ENCODE measurements at regions not wholly inside any gene's neighbourhood (a gene's known extent, or its start where the extent isn't known, plus 50 kb on each side); places are given as distances from the start of the nearest gene placed in this dataset.
"Not testable (repeated sequence)": the region's sequence is repeated elsewhere in the genome, so short reads cannot be mapped to it uniquely, and the experiment has no call there.

DNA sequence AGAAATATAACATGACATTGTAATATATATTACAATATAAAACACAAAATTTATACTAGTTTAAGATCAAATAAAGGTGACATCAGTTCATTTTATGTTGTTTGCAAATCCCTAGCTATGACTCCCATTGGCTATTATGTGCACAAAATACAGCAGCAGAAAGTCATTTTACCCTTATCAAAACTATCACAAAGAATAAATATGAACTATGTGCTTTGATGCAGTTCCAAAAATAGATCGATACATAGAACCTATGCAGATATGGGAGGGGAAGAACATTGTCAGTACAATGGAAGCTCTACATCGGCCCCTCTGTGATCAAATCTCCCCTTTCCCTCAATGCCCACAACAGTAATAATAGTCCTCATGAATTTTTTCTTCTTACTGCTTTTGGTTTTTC, 1038.1 kb upstream of the PCDH20 start:
- DNase-seq (ENCODE audit: low spot score) = no peak
- intact Hi-C loops (cut with DNase I) = no loop called here

DNA sequence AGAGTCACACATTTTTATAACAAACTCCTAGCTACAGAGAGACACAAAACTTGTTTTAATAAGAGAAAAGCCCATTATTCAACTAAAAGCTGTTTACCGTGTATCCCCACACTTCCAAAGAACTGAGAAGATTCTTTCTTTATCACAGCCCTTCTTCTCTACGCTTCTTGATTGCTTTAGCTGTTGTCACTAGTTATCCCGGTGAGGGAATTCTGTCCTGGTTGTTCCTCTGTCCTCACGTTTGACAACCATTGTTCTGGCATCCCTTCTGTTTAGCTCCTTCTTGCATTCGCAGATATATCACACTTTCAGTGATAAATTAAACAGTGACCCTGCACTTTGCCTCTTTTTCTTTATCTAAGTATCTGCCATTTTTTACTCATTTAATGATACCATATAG, 1035.1 kb upstream of the PCDH20 start:
- intact Hi-C loops (cut with DNase I) = no loop called here
- no peak for DNase-seq (ENCODE audit: low spot score)

DNA sequence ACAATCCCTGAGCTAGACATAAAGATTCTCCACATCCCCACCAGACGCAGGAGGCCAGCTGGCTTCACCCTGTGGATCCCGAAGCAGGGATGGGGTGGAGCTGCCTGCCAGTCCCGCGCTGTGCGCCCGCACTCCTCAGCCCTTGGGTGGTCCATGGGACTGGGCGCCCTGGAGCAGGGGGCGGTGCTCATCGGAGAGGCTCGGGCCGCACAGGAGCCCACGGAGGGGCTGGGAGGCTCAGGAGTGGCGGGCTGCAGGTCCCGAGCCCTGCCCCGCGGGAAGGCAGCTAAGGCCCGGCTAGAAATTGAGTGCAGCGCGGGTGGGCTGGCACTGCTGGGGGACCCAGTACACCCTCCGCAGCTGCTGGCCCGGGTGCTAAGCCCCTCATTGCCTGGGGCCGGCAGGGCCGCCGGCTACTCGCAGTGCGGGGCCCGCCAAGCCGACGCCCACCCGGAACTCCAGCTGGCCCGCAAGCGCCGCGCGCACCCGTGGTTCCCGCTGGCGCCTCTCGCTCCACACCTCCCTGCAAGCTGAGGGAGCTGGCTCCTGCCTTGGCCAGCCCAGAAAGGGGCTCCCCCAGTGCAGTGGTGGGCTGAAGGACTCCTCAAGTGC, 1032.2 kb upstream of the PCDH20 start:
- peak; percentile 68 for DNase-seq (ENCODE audit: low spot score)
- intact Hi-C loops (cut with DNase I) = not testable (repeated sequence)

DNA sequence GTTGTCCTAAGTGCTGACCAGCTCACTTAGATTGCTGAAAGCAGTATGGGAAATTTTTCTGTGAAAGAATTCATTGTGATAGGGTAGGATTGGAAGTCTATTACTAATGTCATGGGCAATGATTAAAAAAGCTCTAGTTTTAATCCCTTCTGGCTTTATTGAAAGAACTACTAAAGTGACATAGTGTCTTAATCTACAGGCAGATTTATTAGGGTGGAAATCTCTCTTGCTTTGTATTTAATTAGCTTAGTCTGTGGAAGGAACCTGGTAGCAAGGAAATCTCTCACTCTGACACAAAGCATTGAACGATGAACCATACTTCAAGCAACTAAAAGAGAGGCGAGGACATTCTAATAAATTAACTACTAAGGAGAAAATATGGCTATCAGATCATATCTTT, 1029.2 kb upstream of the PCDH20 start:
- intact Hi-C loops (cut with DNase I) = no loop called here
- no peak for DNase-seq (ENCODE audit: low spot score)

DNA sequence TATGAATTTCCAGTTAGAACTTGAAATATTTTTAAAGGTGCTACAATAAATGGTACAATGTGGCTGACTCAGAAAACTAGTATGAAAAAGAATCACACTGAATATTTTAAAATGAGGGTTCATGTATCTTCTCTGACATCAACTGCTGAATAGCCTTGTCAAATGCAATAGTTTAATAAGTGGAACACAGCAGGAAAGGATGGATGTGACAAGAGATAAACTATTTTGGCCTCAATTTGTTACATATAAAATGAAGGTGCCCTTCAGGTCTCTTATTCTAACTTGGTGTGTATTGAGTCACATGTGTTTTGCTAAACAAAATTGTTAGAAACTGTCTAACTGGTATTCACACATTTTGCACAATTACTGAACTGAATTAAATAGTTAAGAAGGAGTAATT, 1018.4 kb upstream of the PCDH20 start:
- DNase-seq (ENCODE audit: low spot score) = no peak
- intact Hi-C loops (cut with DNase I) = no loop called here

DNA sequence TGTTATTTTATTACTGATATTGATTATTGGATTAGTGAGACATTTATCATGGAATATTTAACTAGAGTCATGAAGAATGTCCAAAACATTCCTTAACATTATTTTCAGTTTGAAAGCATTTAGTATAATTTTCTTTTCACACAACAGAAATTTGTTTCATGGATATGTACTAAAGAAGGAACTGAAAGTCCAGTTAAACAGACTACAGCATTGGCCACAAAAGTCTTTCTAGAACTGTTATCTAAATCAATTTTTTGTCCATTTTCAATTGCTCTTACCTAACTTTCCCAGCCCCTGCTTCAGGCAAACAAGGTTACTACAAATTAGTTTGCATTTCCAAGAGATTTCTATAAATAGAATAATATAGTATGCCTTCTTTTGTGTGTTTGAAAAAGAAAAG, 1018.0 kb upstream of the PCDH20 start:
- DNase-seq (ENCODE audit: low spot score) = no peak
- intact Hi-C loops (cut with DNase I) = no loop called here

DNA sequence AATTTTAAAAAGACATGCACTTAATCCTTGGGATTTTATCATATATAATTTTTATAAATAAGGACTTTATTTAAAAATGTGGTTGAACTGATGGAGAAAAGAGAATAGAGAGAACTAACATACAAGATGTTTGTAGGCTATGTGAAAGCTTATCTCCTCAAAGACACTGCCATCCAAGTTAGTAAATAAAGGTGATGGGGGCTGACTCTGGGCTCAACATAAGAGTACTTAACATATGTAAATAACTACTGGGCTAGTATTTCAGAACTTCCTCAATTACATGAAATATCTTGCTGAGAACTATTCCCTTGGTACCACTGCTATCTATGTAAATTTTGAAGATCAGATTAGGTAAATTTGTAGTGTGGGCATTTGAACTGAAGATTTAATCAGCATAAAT, 1017.3 kb upstream of the PCDH20 start:
- intact Hi-C loops (cut with DNase I) = no loop called here
- DNase-seq (ENCODE audit: low spot score) = no peak

DNA sequence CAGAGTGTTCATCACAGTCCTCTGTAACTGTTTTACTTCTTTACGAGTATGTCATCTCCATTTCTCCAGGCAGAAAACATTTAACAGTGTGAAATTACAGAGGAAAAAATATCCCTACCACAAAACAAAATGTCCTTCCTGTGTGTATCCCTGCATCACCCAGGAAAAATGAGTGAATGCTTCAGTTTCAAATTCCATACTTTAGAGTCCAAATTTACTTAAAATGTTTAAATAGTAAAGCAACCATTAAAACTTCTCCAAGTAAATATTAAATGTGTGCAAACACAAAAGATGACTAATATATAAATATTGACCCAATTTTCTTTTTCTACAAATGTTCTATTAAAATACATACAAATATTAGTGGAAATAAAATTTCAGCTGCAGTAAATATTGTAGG, 1016.6 kb upstream of the PCDH20 start:
- intact Hi-C loops (cut with DNase I) = no loop called here
- no peak for DNase-seq (ENCODE audit: low spot score)

DNA sequence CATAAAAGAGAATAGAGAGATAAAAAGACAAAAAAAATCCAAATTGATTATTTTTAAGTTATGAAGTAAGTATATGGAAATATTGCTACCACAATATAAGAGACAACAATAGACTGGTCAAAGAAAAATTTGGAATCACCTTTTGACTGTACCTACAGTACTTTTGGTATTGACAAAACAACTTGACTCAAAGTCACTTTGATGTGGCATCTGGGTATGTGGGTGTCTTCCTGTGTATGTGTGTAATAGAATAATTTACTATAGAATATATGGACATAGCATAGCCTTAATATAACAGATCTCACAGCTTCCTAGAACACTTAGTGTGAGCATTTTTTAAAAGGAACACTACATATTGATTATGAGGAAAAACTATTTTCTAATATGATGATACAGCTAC, 1016.2 kb upstream of the PCDH20 start:
- intact Hi-C loops (cut with DNase I) = no loop called here
- DNase-seq (ENCODE audit: low spot score) = no peak

DNA sequence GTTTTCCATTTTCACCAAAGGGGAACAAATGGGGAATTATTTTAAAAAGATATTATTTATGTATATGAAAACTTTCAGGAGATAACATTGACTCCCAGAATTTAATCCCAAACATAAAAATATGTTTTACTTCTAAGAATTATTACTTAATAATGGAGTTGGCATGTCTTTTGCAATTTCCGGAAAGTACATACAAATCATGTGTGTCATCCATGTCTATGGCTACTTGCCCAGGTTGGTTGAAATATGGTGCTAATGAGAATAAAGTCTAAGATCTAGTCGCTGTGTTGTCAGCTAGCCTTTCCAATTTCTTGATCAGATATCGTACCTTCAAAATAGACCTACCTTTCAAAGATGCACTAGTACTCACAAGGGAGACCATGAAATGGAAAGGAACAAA, 1003.2 kb upstream of the PCDH20 start:
- DNase-seq (ENCODE audit: low spot score) = no peak
- intact Hi-C loops (cut with DNase I) = no loop called here

DNA sequence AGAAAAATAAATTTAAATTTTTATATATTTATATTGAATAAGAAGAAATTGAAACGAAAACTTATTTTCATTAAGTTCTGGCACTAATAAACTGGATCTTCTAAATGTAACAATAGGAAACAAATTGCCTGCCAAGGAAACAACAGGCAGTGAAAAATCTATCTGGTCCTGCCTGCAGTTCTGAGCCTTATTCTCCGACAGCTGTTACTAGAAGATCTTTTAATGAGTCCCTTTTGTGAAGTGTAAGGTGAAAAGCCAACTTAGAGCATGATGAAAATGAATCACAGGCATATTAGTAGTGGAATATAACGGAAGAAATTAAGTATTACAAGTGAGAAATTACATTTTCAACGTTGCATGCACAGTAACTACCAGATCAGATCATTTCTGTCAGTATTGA, 1002.7 kb upstream of the PCDH20 start:
- DNase-seq (ENCODE audit: low spot score) = no peak
- intact Hi-C loops (cut with DNase I) = no loop called here

DNA sequence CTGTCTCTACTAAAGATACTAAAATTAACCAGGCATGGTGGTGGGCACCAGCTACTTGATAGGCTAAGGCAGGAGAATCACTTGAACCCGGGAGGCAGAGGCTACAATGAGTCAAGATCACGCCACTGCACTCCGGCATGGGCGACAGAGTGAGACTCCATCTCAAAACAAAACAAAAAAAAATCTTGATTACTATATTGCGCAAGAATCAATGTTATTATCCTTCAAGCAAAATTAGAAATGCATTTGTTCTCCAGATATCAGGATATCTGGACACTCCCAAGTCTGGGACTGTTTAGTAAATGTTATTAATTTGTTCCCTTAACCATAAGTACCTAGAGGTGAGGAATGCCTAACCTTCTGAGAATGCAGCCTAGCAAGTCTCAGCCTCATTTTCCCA, 992.2 kb upstream of the PCDH20 start:
- intact Hi-C loops (cut with DNase I) = no loop called here
- DNase-seq (ENCODE audit: low spot score) = no peak

DNA sequence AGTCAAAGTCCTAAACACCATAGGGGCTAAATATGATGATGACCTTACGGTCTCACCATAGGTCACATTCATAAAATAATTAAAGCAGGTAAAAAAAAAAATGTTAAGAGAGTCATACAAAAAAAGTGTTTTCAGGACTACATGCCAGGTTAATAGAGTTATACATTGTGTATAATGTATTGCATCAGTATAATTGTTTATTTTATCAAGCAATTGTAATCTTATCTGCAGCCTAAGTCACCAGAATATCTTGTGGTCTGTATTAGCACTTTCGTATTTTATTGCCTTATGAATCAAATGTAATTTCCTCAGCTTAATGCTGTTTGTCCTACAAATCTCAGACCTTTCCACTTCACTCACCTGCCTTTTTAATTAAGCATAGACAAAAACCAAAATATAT, 972.9 kb upstream of the PCDH20 start:
- DNase-seq (ENCODE audit: low spot score) = no peak
- intact Hi-C loops (cut with DNase I) = no loop called here

DNA sequence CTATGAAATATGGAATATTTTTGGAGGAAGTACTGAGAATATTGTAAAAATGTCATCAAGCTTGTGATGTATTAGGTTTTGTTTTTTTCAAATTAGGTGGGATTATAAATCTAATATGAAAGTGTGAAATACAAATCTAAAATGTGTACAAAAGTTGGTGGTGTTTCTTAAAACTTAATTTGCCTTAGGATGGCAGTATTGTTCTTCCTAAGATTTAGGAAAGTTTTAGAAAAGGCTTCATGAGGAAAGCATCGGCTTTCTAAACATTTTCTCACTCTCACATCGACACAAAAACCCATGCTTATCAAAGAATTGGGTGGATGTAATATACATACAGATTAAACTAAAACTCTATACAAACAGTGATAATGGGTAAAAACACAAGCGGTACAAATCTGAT, 972.0 kb upstream of the PCDH20 start:
- intact Hi-C loops (cut with DNase I) = no loop called here
- no peak for DNase-seq (ENCODE audit: low spot score)

DNA sequence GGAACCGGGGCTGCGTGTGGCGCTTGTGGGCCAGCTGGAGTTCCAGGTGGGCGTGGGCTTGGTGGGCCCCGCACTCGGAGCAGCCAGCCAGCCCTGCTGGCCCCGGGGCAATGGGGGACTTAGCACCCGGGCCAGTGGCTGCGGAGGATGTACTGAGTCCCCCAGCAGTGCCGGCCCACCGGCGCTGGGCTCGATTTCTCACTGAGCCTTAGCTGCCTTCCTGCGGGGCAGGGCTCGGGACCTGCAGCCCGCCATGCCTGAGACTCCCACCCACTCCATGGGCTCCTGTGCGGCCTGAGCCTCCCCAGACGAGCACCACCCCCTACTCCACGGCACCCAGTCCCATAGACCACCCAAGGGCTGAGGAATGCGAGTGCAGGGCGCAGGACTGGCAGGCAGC, 963.6 kb upstream of the PCDH20 start:
- DNase-seq (ENCODE audit: low spot score); intact Hi-C loops (cut with DNase I): not testable (repeated sequence)

DNA sequence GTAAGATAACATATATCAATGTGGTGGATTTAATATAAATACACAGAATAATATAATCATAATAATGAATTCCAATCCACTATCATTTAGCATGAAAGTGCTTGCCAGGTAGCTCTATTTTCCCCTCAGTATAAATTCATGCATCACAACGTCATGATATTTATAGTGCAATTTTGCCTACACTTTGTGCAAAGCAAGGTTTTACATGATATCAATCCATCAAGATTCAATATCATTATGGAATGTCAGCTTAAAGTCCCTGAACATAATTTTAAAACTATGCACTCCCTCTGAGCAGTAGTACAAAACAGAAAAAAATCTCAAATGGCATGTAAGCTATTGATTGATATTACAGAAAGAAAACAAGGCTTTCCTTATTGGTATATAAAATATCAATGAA, 962.2 kb upstream of the PCDH20 start:
- no peak for DNase-seq (ENCODE audit: low spot score)
- intact Hi-C loops (cut with DNase I) = no loop called here

DNA sequence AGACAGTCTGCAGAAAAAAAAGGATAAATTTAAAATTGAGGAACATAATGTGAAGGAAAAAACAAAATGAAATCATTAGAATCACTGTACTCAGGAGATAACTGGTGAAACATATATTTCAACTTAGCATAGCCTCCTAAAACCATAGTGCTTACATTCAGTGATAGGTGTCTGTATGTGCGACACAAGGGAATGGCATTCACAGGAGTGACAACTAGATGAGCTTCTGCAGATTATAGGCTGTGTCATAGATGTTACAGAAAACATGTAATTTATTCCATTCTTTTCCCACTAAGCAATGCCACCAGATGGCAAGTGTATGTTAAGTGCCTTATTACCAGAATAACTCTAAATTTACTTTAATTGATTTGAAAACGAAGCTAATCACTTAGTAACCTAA, 960.0 kb upstream of the PCDH20 start:
- intact Hi-C loops (cut with DNase I) = no loop called here
- DNase-seq (ENCODE audit: low spot score) = no peak

DNA sequence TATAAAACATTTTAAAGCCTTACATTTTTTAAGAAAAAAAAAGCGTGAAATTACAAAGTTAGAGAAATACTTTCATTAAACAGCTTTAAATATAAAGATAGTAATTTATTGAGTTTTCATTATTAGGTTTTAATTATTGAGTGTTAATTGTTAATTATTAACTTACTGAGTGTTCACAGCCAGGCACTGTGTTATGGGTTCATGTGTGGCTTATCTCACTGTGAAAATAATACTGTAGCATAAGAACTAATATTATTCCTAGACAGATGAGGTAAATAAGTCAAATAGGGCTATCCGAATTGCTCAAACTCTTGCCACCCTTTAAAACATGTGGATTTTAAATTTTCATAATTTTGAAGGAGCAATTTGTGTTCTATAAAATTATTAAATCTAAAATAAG, 956.1 kb upstream of the PCDH20 start:
- no peak for DNase-seq (ENCODE audit: low spot score)
- intact Hi-C loops (cut with DNase I) = no loop called here

DNA sequence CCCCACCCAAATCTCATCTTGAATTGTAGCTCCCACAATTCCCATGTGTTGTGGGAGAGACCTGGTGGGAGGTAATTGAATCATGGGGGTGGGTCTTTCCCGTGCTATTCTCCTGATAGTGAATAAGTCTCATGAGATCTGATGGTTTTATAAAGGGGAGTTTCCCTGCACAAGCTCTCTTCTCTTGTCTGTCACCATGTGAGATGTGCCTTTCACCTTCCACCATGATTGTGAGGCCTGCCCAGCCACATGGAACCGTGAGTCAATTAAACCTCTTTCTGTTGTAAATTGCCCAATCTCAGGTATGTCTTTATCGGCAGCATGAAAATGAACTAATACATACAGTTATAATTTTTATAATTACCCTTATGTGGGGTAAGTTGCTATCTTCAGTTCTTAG, 952.3 kb upstream of the PCDH20 start:
- DNase-seq (ENCODE audit: low spot score); intact Hi-C loops (cut with DNase I): not testable (repeated sequence)

DNA sequence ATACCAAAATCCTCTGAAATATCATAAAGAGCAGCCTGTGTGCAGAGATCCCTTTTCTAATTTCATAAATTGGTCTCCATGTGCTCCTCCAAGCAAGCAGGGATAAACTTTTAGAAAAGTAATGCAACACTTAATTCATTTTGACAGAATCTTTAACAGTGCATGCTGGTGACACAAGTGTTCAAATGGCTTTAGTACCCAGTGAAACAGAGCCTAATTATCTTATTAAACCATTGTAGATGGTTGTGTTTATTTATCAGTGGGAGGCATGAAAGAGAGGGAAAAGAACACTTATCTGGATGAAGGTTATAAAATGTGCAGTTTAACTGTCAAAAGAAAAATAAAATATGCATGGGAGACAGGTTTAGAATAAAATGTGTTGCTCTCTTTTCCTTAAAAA, 945.0 kb upstream of the PCDH20 start:
- intact Hi-C loops (cut with DNase I) = no loop called here
- no peak for DNase-seq (ENCODE audit: low spot score)

DNA sequence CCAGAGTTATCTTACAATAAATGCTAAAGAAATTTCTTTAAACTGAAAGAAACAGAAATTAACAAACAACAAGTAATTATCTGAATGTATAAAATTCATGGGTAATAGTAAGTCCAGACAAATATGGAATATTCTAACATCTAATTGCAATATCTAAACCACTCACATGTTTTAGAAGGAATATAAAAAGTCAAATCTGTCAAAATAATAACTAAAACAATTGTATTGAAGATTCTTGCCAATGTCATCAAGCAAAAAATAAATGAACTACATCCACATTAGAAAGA, 942.9 kb upstream of the PCDH20 start:
- intact Hi-C loops (cut with DNase I) = no loop called here
- no peak for DNase-seq (ENCODE audit: low spot score)

DNA sequence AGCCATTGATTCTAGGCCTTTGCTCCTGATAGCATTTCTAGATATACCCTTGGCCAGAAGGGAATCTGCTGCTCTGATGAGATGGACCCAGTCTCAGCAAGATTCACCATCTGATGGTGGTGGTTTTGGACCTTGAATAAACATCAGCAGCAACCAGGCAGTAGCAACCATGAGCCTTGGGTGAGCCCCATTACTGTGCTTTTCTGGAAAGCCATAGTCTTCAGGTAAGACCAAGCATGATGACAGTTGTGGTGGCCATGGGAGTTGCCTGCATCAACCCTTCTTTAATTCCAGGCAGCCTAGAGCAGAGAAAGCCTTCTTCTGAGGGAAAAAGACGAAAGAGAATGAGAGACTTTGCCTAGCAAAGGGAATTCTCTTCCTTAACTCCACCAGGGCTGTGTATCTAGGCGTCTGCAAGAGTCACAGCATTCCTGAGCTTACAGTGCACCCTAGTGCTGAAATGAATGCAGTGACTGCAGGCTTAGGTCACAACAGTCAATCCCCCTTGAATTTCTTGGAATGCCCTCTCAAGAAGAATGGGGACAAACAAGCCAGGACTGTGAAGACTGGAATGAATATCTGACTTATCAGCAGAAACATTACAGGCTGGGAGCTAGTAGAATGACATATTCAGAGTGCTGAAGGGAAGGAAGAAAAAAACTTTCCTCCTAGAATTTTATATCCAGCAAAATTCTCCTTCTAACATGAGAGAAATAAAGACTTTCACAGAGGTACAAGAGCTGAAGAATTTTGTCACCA, 942.4 kb upstream of the PCDH20 start:
- DNase-seq (ENCODE audit: low spot score) = no peak

More for the DNA sequence above, 942.4 kb upstream of the PCDH20 start:
- intact Hi-C loops (cut with DNase I) = no loop called here

All from cardiac septum (tissue), 1 donor.